ENCODE measurements at regions not wholly inside any gene's neighbourhood (a gene's known extent, or its start where the extent isn't known, plus 50 kb on each side); places are given as distances from the start of the nearest gene placed in this dataset.
"Not testable (repeated sequence)": the region's sequence is repeated elsewhere in the genome, so short reads cannot be mapped to it uniquely, and the experiment has no call there.

- DNase-seq; in situ Hi-C loops (cut with HindIII; ENCODE audit: low pct_ligation_motif_present, low pct_unique_long_range_greater_than_20kb, low sequenced_read_pairs): not testable (repeated sequence)
Observed at GRCh38 chr1:219863816-219864215, 64.5 kb downstream of the SLC30A10 start.

DNA sequence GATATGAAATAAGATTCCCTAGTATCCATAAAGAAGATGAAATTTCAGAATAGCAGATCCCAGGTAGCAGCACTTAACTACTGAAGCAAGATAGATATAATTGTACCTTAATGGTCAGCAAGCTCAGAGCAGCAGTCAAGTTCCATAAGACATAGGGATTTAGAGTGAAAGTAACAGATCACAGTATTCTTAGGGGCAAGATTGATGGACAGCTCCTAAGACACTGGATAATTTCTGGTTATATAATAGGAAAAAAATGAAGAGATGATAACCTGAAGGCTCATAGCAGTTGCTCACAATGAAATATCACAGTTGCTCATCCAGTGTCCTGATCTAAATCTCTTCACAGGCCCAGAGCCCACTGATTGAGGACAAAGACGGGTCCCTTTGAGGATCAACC is 66.0 kb downstream of the SLC30A10 start:
- no peak for DNase-seq

GRCh38 chr1:219858980-219859379 is 69.4 kb downstream of the SLC30A10 start:
- DNase-seq = no peak
- in situ Hi-C loops (cut with HindIII; ENCODE audit: low pct_ligation_motif_present, low pct_unique_long_range_greater_than_20kb, low sequenced_read_pairs) = no loop called here

More for the DNA sequence above, 66.0 kb downstream of the SLC30A10 start:
- in situ Hi-C loops (cut with HindIII; ENCODE audit: low pct_ligation_motif_present, low pct_unique_long_range_greater_than_20kb, low sequenced_read_pairs) = no loop called here

- no peak for DNase-seq
- in situ Hi-C loops (cut with HindIII; ENCODE audit: low pct_ligation_motif_present, low pct_unique_long_range_greater_than_20kb, low sequenced_read_pairs) = no loop called here
Observed at GRCh38 chr1:219847215-219847855, 81.0 kb downstream of the SLC30A10 start.

- DNase-seq; in situ Hi-C loops (cut with HindIII; ENCODE audit: low pct_ligation_motif_present, low pct_unique_long_range_greater_than_20kb, low sequenced_read_pairs): not testable (repeated sequence)
Observed at GRCh38 chr1:219839595-219839994, 88.8 kb downstream of the SLC30A10 start.

- in situ Hi-C loops (cut with HindIII; ENCODE audit: low pct_ligation_motif_present, low pct_unique_long_range_greater_than_20kb, low sequenced_read_pairs) = no loop called here
- DNase-seq = no peak
Observed at GRCh38 chr1:219837994-219838294, 90.4 kb downstream of the SLC30A10 start.

GRCh38 chr1:219837274-219837993 is 90.9 kb downstream of the SLC30A10 start:
- in situ Hi-C loops (cut with HindIII; ENCODE audit: low pct_ligation_motif_present, low pct_unique_long_range_greater_than_20kb, low sequenced_read_pairs) = no loop called here

GRCh38 chr1:219834314-219834917 is 93.9 kb downstream of the SLC30A10 start:
- DNase-seq = no peak
- in situ Hi-C loops (cut with HindIII; ENCODE audit: low pct_ligation_motif_present, low pct_unique_long_range_greater_than_20kb, low sequenced_read_pairs) = no loop called here

More at GRCh38 chr1:219837274-219837993, 90.9 kb downstream of the SLC30A10 start:
- DNase-seq = peak; percentile 65

DNA sequence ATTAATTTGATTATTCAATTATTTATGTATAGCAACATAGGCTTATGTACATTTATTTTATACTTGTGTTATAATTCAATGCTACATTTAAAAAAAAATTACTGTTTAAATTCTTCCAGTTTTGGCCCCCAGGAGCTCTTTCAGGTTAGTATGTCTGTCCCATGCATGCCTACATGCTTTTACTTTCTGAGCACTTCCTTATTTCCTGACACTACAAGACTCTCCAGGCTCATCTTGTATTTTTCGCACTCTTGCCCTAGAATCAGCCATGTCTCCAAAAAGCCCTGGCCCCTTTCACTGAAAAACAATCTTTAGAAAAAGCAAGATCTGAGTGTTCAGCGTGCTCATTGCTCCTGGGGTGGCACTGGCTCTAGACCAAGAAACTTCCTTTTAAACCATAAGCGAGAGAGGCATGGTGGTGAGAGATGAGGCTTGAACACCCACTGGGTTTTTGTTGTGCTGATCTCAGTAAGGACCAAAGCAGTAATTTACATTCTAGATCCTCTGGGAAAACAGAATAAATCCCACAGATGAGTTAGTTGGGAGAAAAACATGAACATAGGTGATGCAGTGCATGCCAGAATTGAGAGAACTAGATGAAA is 95.0 kb downstream of the SLC30A10 start:
- DNase-seq = no peak
- in situ Hi-C loops (cut with HindIII; ENCODE audit: low pct_ligation_motif_present, low pct_unique_long_range_greater_than_20kb, low sequenced_read_pairs) = no loop called here

DNA sequence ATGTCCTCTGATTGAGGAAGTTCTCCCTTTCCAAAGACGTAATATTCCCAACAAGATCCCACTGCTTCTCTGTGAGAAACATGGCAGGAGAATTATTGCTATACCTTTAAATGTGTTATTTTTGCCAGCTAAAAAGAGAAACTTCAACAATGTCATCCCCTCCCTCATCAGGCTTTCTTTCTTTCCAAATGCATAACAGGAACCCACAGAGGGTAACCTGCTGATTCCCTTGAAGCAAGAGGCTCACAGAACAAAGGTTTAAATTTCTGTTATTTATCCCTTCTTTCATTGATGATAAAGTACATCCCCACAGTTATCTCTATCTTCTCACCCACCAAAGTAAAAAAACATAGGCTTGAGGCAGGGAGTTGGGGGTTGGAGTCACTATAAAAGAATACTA is 102.1 kb downstream of the SLC30A10 start:
- in situ Hi-C loops (cut with HindIII; ENCODE audit: low pct_ligation_motif_present, low pct_unique_long_range_greater_than_20kb, low sequenced_read_pairs) = no loop called here
- DNase-seq = no peak

- in situ Hi-C loops (cut with HindIII; ENCODE audit: low pct_ligation_motif_present, low pct_unique_long_range_greater_than_20kb, low sequenced_read_pairs) = no loop called here
- no peak for DNase-seq
Observed at GRCh38 chr1:219825355-219825754, 103.0 kb downstream of the SLC30A10 start.

DNA sequence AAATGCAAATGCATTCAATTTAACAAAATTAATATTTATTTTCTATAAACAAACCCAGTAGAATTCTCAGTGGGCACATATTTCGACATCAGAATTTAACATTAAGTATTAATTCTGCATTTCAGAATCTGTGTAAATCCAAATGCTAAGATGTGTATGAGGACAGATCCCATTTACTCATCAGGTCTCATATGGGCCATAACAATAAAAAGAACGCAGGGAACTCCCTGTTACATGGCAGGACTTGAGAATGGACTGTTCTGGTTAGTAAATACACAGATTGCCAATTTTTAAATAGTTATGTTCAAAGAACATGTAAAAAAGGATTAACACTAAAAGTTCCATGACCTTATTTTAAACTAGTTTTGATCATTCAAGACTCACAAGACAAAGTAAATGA is 104.0 kb downstream of the SLC30A10 start:
- DNase-seq = no peak
- in situ Hi-C loops (cut with HindIII; ENCODE audit: low pct_ligation_motif_present, low pct_unique_long_range_greater_than_20kb, low sequenced_read_pairs) = no loop called here

- DNase-seq = no peak
- in situ Hi-C loops (cut with HindIII; ENCODE audit: low pct_ligation_motif_present, low pct_unique_long_range_greater_than_20kb, low sequenced_read_pairs) = no loop called here
Observed at GRCh38 chr1:219820551-219820950, 107.8 kb downstream of the SLC30A10 start.

DNA sequence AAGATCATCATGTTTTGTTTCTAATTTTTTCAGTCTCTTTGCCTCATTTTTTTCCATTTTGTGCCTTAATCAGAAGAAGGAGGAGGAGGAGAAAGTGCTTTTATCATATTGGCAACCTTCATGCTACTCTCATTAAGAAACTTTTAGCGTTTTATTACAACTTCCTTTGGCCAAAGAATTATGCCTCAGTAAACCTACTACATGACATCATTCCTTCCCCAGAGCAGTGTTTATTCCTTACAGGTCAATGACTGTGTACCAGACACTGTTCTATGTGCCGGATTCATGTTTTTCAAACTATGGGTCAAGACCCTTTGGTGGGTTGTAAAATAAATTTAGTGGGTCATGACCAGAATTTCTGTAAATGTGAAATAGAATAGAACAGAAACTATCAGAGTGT is 110.4 kb downstream of the SLC30A10 start:
- DNase-seq = no peak
- in situ Hi-C loops (cut with HindIII; ENCODE audit: low pct_ligation_motif_present, low pct_unique_long_range_greater_than_20kb, low sequenced_read_pairs) = no loop called here

DNA sequence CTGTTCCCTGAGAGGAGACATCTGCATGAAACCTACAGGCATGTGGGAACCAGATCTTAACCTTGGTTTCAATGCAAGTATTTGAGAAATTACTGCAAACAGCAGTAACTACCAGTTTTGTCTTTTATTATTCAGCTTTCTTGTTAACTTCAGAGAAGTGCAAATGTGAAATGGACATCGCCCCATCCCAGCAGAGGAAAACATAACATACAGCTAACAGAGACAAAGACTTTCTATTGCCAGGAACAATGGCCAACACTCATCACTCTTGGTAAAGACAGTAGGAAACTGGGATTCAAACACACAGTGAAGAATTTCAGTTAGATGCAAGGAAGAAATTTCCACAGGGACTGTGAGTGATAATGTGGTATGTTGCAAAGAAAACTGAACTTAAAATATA is 115.1 kb downstream of the SLC30A10 start:
- in situ Hi-C loops (cut with HindIII; ENCODE audit: low pct_ligation_motif_present, low pct_unique_long_range_greater_than_20kb, low sequenced_read_pairs) = no loop called here
- DNase-seq = no peak

- peak; percentile 76 for DNase-seq
- in situ Hi-C loops (cut with HindIII; ENCODE audit: low pct_ligation_motif_present, low pct_unique_long_range_greater_than_20kb, low sequenced_read_pairs) = no loop called here
Observed at GRCh38 chr1:219812491-219813203, 115.7 kb downstream of the SLC30A10 start.

DNA sequence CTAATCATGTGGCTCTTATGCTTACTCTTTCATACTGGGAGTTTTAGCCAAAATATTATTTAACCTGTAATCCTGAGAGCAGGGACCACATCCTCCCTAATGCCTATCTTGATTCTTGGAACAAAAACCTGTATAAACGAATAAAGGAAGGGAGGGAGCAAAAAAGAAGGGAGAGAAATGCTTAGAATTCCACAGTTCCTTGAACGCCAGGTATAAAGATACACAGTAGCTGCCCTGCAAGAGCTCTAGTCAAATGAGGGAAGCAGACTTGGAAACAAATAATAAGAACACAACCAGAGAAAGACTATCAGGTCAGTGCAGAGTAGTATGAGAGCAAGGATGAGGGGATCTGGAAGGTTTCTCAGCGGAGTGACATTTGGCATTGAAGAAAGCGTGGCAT is 116.3 kb downstream of the SLC30A10 start:
- in situ Hi-C loops (cut with HindIII; ENCODE audit: low pct_ligation_motif_present, low pct_unique_long_range_greater_than_20kb, low sequenced_read_pairs) = no loop called here
- DNase-seq = no peak

GRCh38 chr1:219810451-219810850 is 117.9 kb downstream of the SLC30A10 start:
- no peak for DNase-seq
- in situ Hi-C loops (cut with HindIII; ENCODE audit: low pct_ligation_motif_present, low pct_unique_long_range_greater_than_20kb, low sequenced_read_pairs) = no loop called here

GRCh38 chr1:219808790-219809189 is 119.6 kb downstream of the SLC30A10 start:
- no peak for DNase-seq
- in situ Hi-C loops (cut with HindIII; ENCODE audit: low pct_ligation_motif_present, low pct_unique_long_range_greater_than_20kb, low sequenced_read_pairs) = no loop called here
